Activated CD8-positive, alpha-beta T cell treated with anti-CD3 and anti-CD28 coated beads, Interleukin-2, amount 10 ng/mL, durations not matched to agents 7 days and 5 days (primary cell): ENCODE measurements at regions not wholly inside any gene's neighbourhood (a gene's known extent, or its start where the extent isn't known, plus 50 kb on each side); places are given as distances from the start of the nearest gene placed in this dataset.

Source experiments
- ATAC-seq: fragments of 150-1000 bp; cut with Tn5 transposase; one replicate; pipeline ENCODE4 v1.10.0; 2021; ENCODE audit warnings: moderate library complexity
- CTCF ChIA-PET: fragments of 350-600 bp; sonication (Branson Sonifier 250); formaldehyde crosslinking; loops from one replicate; lab custom pipeline; 2021; ENCODE audit warnings: antibody characterized with exemption; lab: Charles Lee
- POLR2A ChIA-PET: fragments of 350-600 bp; sonication (Branson Sonifier 250); formaldehyde crosslinking; loops from one replicate; lab custom pipeline; 2021; ENCODE audit warnings: antibody characterized with exemption; lab: Charles Lee
- DNase-seq: peaks from one replicate; pipeline ENCODE4 v3.0.0-alpha.2; 2020
- H3K27ac Mint-ChIP-seq: one replicate; pipeline ENCODE4 v1.8.0; 2021; ENCODE audit warnings: mild to moderate bottlenecking, mixed read lengths
- H3K27me3 Mint-ChIP-seq: one replicate; pipeline ENCODE4 v1.8.0; 2021; ENCODE audit warnings: low read depth, mixed read lengths
- H3K36me3 Mint-ChIP-seq: one replicate; pipeline ENCODE4 v1.8.0; 2021; ENCODE audit warnings: low read depth, mixed read lengths
- H3K4me1 Mint-ChIP-seq: one replicate; pipeline ENCODE4 v1.8.0; 2021; ENCODE audit warnings: low read depth, mixed read lengths
- H3K4me3 Mint-ChIP-seq: one replicate; pipeline ENCODE4 v1.8.0; 2021; ENCODE audit warnings: mild to moderate bottlenecking, mixed read lengths
- H3K9me3 Mint-ChIP-seq: one replicate; pipeline ENCODE4 v1.8.0; 2022; ENCODE audit warnings: mixed read lengths; ENCODE audit not compliant: insufficient read depth

DNA sequence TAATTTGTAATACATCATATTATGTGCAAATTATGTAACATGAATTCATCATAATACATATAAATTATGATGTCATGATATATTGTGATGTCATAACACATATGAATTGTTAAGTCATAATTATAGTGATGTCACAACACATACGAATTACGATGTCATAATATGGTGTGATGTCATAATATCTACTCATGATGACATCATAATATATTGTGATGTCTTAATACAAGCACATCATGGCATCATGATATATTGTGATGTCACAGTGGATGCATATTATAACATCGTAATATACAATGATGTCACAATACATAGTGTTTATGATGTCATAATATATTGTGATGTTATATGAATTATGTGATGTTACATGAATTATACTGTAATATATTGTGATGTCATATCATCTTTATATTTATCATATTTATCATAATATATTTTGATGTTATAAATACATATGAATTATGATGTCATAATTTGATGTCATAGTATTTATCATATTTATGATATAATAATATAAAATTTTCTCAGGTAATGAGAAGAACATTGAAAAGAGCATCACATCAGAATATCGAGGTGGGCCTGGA is 1793.0 kb downstream of the TP53TG3F start:
- H3K27ac Mint-ChIP-seq: no peak overlapping the region
- ChIA-PET CTCF (no interaction called here), POLR2A (no interaction called here)
- H3K27me3 Mint-ChIP-seq: no peaks in the 10 kb centered on the region
- no peak for DNase-seq
- H3K4me1 Mint-ChIP-seq: no peaks in the 10 kb centered on the region
- H3K4me3 Mint-ChIP-seq: no peak overlapping the region
- peaks cover 4% of the 10 kb centered on the region for H3K36me3 Mint-ChIP-seq
- peaks cover 36% of the 10 kb centered on the region for H3K9me3 Mint-ChIP-seq
- ATAC-seq: no peak

GRCh38 chr16:35255186-35255803 is 1795.9 kb downstream of the TP53TG3F start:
- ChIA-PET CTCF (no interaction called here), POLR2A (no interaction called here)
- DNase-seq (no peak), ATAC-seq (no peak)
- Mint-ChIP-seq H3K36me3 (peaks cover 4% of the 10 kb centered on the region), H3K9me3 (peaks cover 37% of the 10 kb centered on the region), H3K27ac (no peak overlapping the region), H3K27me3 (no peaks in the 10 kb centered on the region), H3K4me3 (no peak overlapping the region), H3K4me1 (no peaks in the 10 kb centered on the region)

GRCh38 chr16:35255816-35256215 is 1796.4 kb downstream of the TP53TG3F start:
- no peak overlapping the region for H3K4me3 Mint-ChIP-seq

GRCh38 chr16:35258381-35258780 is 1799.0 kb downstream of the TP53TG3F start:
- H3K27ac Mint-ChIP-seq: no peak overlapping the region
- peaks cover 3% of the 10 kb centered on the region for H3K36me3 Mint-ChIP-seq
- CTCF ChIA-PET: no interaction called here
- no peaks in the 10 kb centered on the region for H3K4me1 Mint-ChIP-seq
- ATAC-seq (no peak), DNase-seq (no peak)
- H3K9me3 Mint-ChIP-seq: peaks cover 34% of the 10 kb centered on the region
- H3K4me3 Mint-ChIP-seq: no peak overlapping the region
- H3K27me3 Mint-ChIP-seq: no peaks in the 10 kb centered on the region
- POLR2A ChIA-PET: no interaction called here

More at GRCh38 chr16:35255816-35256215, 1796.4 kb downstream of the TP53TG3F start:
- DNase-seq: no peak
- Mint-ChIP-seq H3K36me3 (peaks cover 4% of the 10 kb centered on the region), H3K4me1 (no peaks in the 10 kb centered on the region), H3K27ac (no peak overlapping the region), H3K27me3 (no peaks in the 10 kb centered on the region), H3K9me3 (peaks cover 40% of the 10 kb centered on the region)
- ChIA-PET CTCF (no interaction called here), POLR2A (no interaction called here)
- no peak for ATAC-seq

- no peak for ATAC-seq
- Mint-ChIP-seq H3K4me3 (no peak overlapping the region), H3K9me3 (peaks cover 12% of the 10 kb centered on the region), H3K4me1 (no peaks in the 10 kb centered on the region), H3K36me3 (no peaks in the 10 kb centered on the region), H3K27ac (no peak overlapping the region), H3K27me3 (no peaks in the 10 kb centered on the region)
- ChIA-PET CTCF (no interaction called here), POLR2A (no interaction called here)
- DNase-seq: no peak
These were observed 1836.4 kb downstream of the TP53TG3F start for GRCh38 chr16:35295856-35296255.

- H3K36me3 Mint-ChIP-seq: no peaks in the 10 kb centered on the region
These were observed 1837.7 kb downstream of the TP53TG3F start for GRCh38 chr16:35296962-35297653.

GRCh38 chr16:35298460-35299243 is 1839.2 kb downstream of the TP53TG3F start:
- Mint-ChIP-seq H3K9me3 (peaks cover 12% of the 10 kb centered on the region), H3K4me3 (no peak overlapping the region)

More at GRCh38 chr16:35296962-35297653, 1837.7 kb downstream of the TP53TG3F start:
- ATAC-seq (no peak), DNase-seq (no peak)
- ChIA-PET CTCF (no interaction called here), POLR2A (no interaction called here)
- Mint-ChIP-seq H3K27me3 (no peaks in the 10 kb centered on the region), H3K4me1 (no peaks in the 10 kb centered on the region), H3K27ac (no peak overlapping the region), H3K9me3 (peaks cover 12% of the 10 kb centered on the region), H3K4me3 (no peak overlapping the region)

DNA sequence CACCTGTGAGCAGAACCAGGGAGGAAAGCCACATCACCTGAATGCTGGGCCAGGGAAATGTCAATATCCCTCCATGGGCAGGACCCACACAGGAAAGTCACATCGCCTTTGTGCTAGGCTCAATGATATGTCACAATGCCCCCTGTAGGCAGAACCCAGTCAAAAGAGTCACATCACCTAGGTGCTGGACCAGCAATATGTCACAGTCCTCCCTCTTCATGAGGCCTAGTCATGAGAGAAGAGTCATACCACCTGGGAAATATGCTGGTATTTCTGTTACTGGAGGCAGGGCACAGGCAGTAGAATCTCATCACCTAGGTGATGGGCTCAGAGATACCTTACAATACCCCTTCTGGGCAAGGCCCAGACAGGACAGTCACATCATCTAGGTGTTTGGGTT is 1843.4 kb downstream of the TP53TG3F start:
- Mint-ChIP-seq H3K4me1 (no peaks in the 10 kb centered on the region), H3K27me3 (no peaks in the 10 kb centered on the region), H3K4me3 (no peak overlapping the region), H3K36me3 (no peaks in the 10 kb centered on the region), H3K9me3 (no peaks in the 10 kb centered on the region), H3K27ac (no peak overlapping the region)
- ATAC-seq: no peak
- DNase-seq: no peak
- ChIA-PET POLR2A (no interaction called here), CTCF (no interaction called here)

More at GRCh38 chr16:35298460-35299243, 1839.2 kb downstream of the TP53TG3F start:
- DNase-seq (no peak), ATAC-seq (no peak)
- H3K27ac Mint-ChIP-seq: no peak overlapping the region
- H3K36me3 Mint-ChIP-seq: no peaks in the 10 kb centered on the region
- no peaks in the 10 kb centered on the region for H3K4me1 Mint-ChIP-seq
- ChIA-PET POLR2A (no interaction called here), CTCF (no interaction called here)
- H3K27me3 Mint-ChIP-seq: no peaks in the 10 kb centered on the region

- Mint-ChIP-seq H3K9me3 (peaks cover 5% of the 10 kb centered on the region), H3K4me1 (no peaks in the 10 kb centered on the region), H3K36me3 (no peaks in the 10 kb centered on the region), H3K27me3 (no peaks in the 10 kb centered on the region), H3K4me3 (no peak overlapping the region), H3K27ac (no peak overlapping the region)
- ChIA-PET CTCF (no interaction called here), POLR2A (no interaction called here)
- DNase-seq (no peak), ATAC-seq (no peak)
These were observed 1846.1 kb downstream of the TP53TG3F start for GRCh38 chr16:35305476-35305875.

- ChIA-PET CTCF (no interaction called here), POLR2A (no interaction called here)
- ATAC-seq (no peak), DNase-seq (no peak)
- Mint-ChIP-seq H3K4me1 (no peaks in the 10 kb centered on the region), H3K4me3 (no peak overlapping the region), H3K9me3 (peaks cover 5% of the 10 kb centered on the region), H3K27me3 (no peaks in the 10 kb centered on the region), H3K27ac (no peak overlapping the region), H3K36me3 (no peaks in the 10 kb centered on the region)
These were observed 1847.5 kb downstream of the TP53TG3F start for GRCh38 chr16:35306915-35307314.

DNA sequence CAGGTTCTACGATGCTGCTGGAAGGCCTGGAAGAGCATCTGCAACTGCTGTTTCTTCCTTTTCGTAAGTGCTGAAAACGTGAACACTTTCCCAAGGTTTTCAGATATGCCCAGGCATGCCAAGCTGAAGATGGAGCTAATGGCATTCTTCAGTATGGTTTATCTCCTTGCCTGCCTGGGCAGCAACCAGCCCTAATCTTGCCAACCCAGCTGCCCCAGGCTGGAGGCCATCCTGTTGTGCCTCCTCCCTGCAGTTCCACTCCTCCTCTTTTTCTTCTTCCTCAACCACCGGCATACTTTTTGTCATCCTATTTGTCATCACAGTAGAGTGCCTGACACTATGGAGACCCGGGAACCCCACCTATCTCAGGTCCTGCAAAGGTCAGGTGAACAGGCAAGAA is 1849.3 kb downstream of the TP53TG3F start:
- CTCF ChIA-PET: no interaction called here
- no peaks in the 10 kb centered on the region for H3K4me1 Mint-ChIP-seq
- peaks cover 11% of the 10 kb centered on the region for H3K9me3 Mint-ChIP-seq
- no peak overlapping the region for H3K27ac Mint-ChIP-seq
- no peaks in the 10 kb centered on the region for H3K36me3 Mint-ChIP-seq
- no peak for DNase-seq
- H3K27me3 Mint-ChIP-seq: no peaks in the 10 kb centered on the region
- POLR2A ChIA-PET: no interaction called here
- no peak overlapping the region for H3K4me3 Mint-ChIP-seq
- ATAC-seq: no peak

DNA sequence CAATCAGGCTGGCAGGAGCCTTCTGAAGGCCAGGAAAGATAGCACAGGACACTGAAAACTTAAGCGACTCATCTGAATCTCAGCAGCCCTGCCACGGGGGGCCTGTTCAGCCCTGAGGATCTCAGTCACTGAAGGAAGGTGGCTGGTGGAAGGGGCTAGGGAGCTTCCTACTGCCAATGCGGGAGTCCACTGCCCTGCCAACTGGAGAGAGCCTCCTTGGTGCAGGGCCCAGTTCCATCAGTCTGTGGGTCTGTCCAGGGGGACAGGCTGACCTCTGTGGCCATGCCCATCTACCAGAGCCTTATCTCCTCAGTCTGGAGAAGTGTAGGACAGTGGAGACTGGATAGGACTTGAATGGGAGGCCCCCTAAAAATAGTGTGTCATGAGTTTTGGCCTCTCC is 1851.6 kb downstream of the TP53TG3F start:
- ATAC-seq (no peak), DNase-seq (no peak)
- Mint-ChIP-seq H3K4me1 (no peaks in the 10 kb centered on the region), H3K27ac (no peak overlapping the region), H3K4me3 (no peak overlapping the region), H3K9me3 (peaks cover 23% of the 10 kb centered on the region), H3K36me3 (no peaks in the 10 kb centered on the region), H3K27me3 (no peaks in the 10 kb centered on the region)
- CTCF ChIA-PET: no interaction called here
- POLR2A ChIA-PET: no interaction called here
